Neuron (in vitro differentiated cells): ENCODE measurements at regions not wholly inside any gene's neighbourhood (a gene's known extent, or its start where the extent isn't known, plus 50 kb on each side); places are given as distances from the start of the nearest gene placed in this dataset.

Experiments
- H2AFZ ChIP-seq: one replicate; pipeline ENCODE4 v1.6.1; 2013; ENCODE audit warnings: low read depth, mild to moderate bottlenecking, inconsistent platforms, low read length, moderate library complexity
- H3K27me3 ChIP-seq: one replicate; pipeline ENCODE4 v1.6.1; 2013; ENCODE audit warnings: low read length; ENCODE audit not compliant: insufficient read depth
- H3K36me3 ChIP-seq: one replicate; pipeline ENCODE4 v1.6.1; 2013; ENCODE audit warnings: low read length; ENCODE audit not compliant: insufficient read depth
- H3K4me1 ChIP-seq: one replicate; pipeline ENCODE4 v1.6.1; 2013; ENCODE audit warnings: low read length; ENCODE audit not compliant: insufficient read depth
- H3K4me3 ChIP-seq: 2 replicates; pipeline ENCODE4 v1.5.1; 2013; ENCODE audit warnings: mild to moderate bottlenecking, low read length, moderate library complexity
- H3K9me3 ChIP-seq: one replicate; pipeline ENCODE4 v1.6.1; 2013; ENCODE audit warnings: low read length

GRCh38 chr5:8905021-8905420 lies 640.9 kb downstream of the SEMA5A start:
- Histone ChIP-seq H3K36me3 (no peaks in the 10 kb centered on the region), H3K4me1 (no peaks in the 10 kb centered on the region), H3K27me3 (no peaks in the 10 kb centered on the region), H2AFZ (no peak overlapping the region), H3K9me3 (no peaks in the 10 kb centered on the region), H3K4me3 (no peak overlapping the region)

GRCh38 chr5:8906303-8906967 lies 639.4 kb downstream of the SEMA5A start:
- H3K4me3 ChIP-seq: no peak overlapping the region
- H3K4me1 ChIP-seq: no peaks in the 10 kb centered on the region

GRCh38 chr5:8907168-8907868 lies 638.6 kb downstream of the SEMA5A start:
- no peaks in the 10 kb centered on the region for H3K9me3 ChIP-seq
- no peaks in the 10 kb centered on the region for H3K4me1 ChIP-seq
- H3K4me3 ChIP-seq: no peak overlapping the region
- H2AFZ ChIP-seq: no peak overlapping the region
- H3K36me3 ChIP-seq: no peaks in the 10 kb centered on the region
- H3K27me3 ChIP-seq: no peaks in the 10 kb centered on the region

More at GRCh38 chr5:8906303-8906967, 639.4 kb downstream of the SEMA5A start:
- Histone ChIP-seq H2AFZ (no peak overlapping the region), H3K27me3 (no peaks in the 10 kb centered on the region), H3K9me3 (no peaks in the 10 kb centered on the region), H3K36me3 (no peaks in the 10 kb centered on the region)

GRCh38 chr5:8908055-8908683 lies 637.7 kb downstream of the SEMA5A start:
- no peaks in the 10 kb centered on the region for H3K27me3 ChIP-seq
- no peak overlapping the region for H3K4me3 ChIP-seq
- H3K4me1 ChIP-seq: no peaks in the 10 kb centered on the region
- H3K9me3 ChIP-seq: no peaks in the 10 kb centered on the region
- H3K36me3 ChIP-seq: no peaks in the 10 kb centered on the region
- H2AFZ ChIP-seq: no peak overlapping the region

- Histone ChIP-seq H2AFZ (no peak overlapping the region), H3K27me3 (no peaks in the 10 kb centered on the region), H3K4me1 (no peaks in the 10 kb centered on the region), H3K9me3 (no peaks in the 10 kb centered on the region), H3K36me3 (no peaks in the 10 kb centered on the region), H3K4me3 (no peak overlapping the region)
Measured at GRCh38 chr5:8912106-8912505, 633.8 kb downstream of the SEMA5A start.

- no peak overlapping the region for H2AFZ ChIP-seq
- no peak overlapping the region for H3K4me3 ChIP-seq
- H3K4me1 ChIP-seq: no peaks in the 10 kb centered on the region
- H3K36me3 ChIP-seq: no peaks in the 10 kb centered on the region
- no peaks in the 10 kb centered on the region for H3K9me3 ChIP-seq
- H3K27me3 ChIP-seq: no peaks in the 10 kb centered on the region
Measured at GRCh38 chr5:8913522-8913921, 632.4 kb downstream of the SEMA5A start.

- H2AFZ ChIP-seq: no peak overlapping the region
- no peak overlapping the region for H3K4me3 ChIP-seq
- no peaks in the 10 kb centered on the region for H3K27me3 ChIP-seq
- no peaks in the 10 kb centered on the region for H3K9me3 ChIP-seq
- H3K36me3 ChIP-seq: no peaks in the 10 kb centered on the region
- no peaks in the 10 kb centered on the region for H3K4me1 ChIP-seq
Measured at GRCh38 chr5:8919096-8919495, 626.8 kb downstream of the SEMA5A start.

- Histone ChIP-seq H3K4me3 (no peak overlapping the region), H3K9me3 (no peaks in the 10 kb centered on the region), H3K36me3 (no peaks in the 10 kb centered on the region), H2AFZ (no peak overlapping the region), H3K4me1 (no peaks in the 10 kb centered on the region), H3K27me3 (no peaks in the 10 kb centered on the region)
Measured at GRCh38 chr5:8923526-8923925, 622.3 kb downstream of the SEMA5A start.

- Histone ChIP-seq H3K36me3 (no peaks in the 10 kb centered on the region), H2AFZ (no peak overlapping the region)
Measured at GRCh38 chr5:8924054-8924793, 621.7 kb downstream of the SEMA5A start.

GRCh38 chr5:8930021-8930420 lies 615.9 kb downstream of the SEMA5A start:
- Histone ChIP-seq H3K9me3 (no peaks in the 10 kb centered on the region), H2AFZ (no peak overlapping the region), H3K27me3 (peaks cover 16% of the 10 kb centered on the region), H3K36me3 (no peaks in the 10 kb centered on the region), H3K4me1 (no peaks in the 10 kb centered on the region), H3K4me3 (no peak overlapping the region)

More at GRCh38 chr5:8924054-8924793, 621.7 kb downstream of the SEMA5A start:
- no peaks in the 10 kb centered on the region for H3K27me3 ChIP-seq
- H3K9me3 ChIP-seq: no peaks in the 10 kb centered on the region
- H3K4me1 ChIP-seq: no peaks in the 10 kb centered on the region
- H3K4me3 ChIP-seq: no peak overlapping the region

- H3K9me3 ChIP-seq: peaks cover 3% of the 10 kb centered on the region
- H3K4me1 ChIP-seq: peaks cover 5% of the 10 kb centered on the region
- peaks cover 16% of the 10 kb centered on the region for H3K27me3 ChIP-seq
- H3K4me3 ChIP-seq: no peak overlapping the region
- no peaks in the 10 kb centered on the region for H3K36me3 ChIP-seq
- no peak overlapping the region for H2AFZ ChIP-seq
Measured at GRCh38 chr5:8934455-8934854, 611.4 kb downstream of the SEMA5A start.

- Histone ChIP-seq H3K9me3 (peaks cover 9% of the 10 kb centered on the region), H3K4me1 (peaks cover 4% of the 10 kb centered on the region), H3K27me3 (peaks cover 12% of the 10 kb centered on the region), H3K36me3 (no peaks in the 10 kb centered on the region), H3K4me3 (no peak overlapping the region), H2AFZ (no peak overlapping the region)
Measured at GRCh38 chr5:8940934-8941333, 604.9 kb downstream of the SEMA5A start.

GRCh38 chr5:8943301-8943700 lies 602.6 kb downstream of the SEMA5A start:
- H3K9me3 ChIP-seq: peaks cover 9% of the 10 kb centered on the region
- no peak overlapping the region for H3K4me3 ChIP-seq
- no peaks in the 10 kb centered on the region for H3K36me3 ChIP-seq
- H3K4me1 ChIP-seq: no peaks in the 10 kb centered on the region
- no peak overlapping the region for H2AFZ ChIP-seq
- H3K27me3 ChIP-seq: peaks cover 18% of the 10 kb centered on the region
